ENCODE measurements at regions not wholly inside any gene's neighbourhood (a gene's known extent, or its start where the extent isn't known, plus 50 kb on each side); places are given as distances from the start of the nearest gene placed in this dataset.
"Not testable (repeated sequence)": the region's sequence is repeated elsewhere in the genome, so short reads cannot be mapped to it uniquely, and the experiment has no call there.

DNA sequence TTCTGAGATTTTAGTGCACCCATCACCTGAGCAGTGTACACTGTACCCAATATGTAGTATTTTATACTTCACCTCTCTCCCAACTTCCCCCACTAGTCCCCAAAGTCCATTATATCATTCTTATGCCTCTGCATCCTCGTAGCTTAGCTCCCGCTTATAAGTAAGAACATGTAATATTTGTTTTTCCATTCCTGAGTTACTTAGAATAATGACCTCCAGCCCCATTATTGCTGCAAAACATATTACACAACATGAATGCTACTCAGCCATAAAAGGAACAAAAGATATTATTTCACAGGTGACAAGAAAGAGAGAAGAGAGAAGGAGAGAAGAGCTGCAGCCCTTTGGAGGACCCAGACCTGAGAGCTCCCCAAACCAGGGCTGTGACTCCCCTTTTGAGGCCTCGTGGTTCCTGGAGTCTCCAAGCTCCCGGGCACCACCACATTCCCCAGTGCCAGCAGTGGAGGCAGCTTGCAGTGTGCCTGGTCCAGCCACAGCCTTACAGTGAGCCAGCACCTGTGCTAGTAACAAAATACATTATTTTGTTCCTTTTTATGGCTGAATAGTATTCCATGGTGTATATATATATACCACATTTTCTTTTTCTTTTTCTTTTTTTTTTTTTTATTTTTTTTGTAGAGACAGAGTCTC lies 194.5 kb upstream of the DAB2 start:
- TF ChIP-seq, protein P1, sequence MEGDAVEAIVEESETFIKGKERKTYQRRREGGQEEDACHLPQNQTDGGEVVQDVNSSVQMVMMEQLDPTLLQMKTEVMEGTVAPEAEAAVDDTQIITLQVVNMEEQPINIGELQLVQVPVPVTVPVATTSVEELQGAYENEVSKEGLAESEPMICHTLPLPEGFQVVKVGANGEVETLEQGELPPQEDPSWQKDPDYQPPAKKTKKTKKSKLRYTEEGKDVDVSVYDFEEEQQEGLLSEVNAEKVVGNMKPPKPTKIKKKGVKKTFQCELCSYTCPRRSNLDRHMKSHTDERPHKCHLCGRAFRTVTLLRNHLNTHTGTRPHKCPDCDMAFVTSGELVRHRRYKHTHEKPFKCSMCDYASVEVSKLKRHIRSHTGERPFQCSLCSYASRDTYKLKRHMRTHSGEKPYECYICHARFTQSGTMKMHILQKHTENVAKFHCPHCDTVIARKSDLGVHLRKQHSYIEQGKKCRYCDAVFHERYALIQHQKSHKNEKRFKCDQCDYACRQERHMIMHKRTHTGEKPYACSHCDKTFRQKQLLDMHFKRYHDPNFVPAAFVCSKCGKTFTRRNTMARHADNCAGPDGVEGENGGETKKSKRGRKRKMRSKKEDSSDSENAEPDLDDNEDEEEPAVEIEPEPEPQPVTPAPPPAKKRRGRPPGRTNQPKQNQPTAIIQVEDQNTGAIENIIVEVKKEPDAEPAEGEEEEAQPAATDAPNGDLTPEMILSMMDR (IDR thresholded peaks at IDR 0.05; ENCODE audit: control insufficient read depth, insufficient read depth, low read depth, low read length, missing control alignments): no peak
- no peak overlapping the region for H3K4me3 ChIP-seq (ENCODE audit: control insufficient read depth, low read depth, low read length)
- DNase-seq (ENCODE audit: low read depth): no peak

DNA sequence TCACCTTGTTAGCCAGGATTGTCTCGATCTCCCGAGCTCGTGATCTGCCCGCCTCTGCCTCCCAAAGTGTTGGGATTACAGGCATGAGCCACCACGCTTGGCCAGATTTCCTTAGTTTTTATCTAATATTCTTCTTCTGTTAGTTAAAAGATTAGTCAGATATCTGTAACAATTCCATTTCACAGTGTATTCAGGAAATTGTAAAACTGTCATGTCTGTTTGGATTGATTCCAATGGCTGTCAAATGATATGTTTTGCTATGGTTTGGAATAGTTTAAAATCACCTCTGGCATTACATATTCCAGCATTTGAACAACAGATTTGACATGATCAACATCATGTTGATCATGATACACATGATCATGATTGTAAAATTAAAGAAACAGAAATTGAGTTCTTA lies 193.6 kb upstream of the DAB2 start:
- DNase-seq (ENCODE audit: low read depth): no peak
- no peak overlapping the region for H3K4me3 ChIP-seq (ENCODE audit: control insufficient read depth, low read depth, low read length)
- TF ChIP-seq, protein P1 (IDR thresholded peaks at IDR 0.05; ENCODE audit: control insufficient read depth, insufficient read depth, low read depth, low read length, missing control alignments): no peak

DNA sequence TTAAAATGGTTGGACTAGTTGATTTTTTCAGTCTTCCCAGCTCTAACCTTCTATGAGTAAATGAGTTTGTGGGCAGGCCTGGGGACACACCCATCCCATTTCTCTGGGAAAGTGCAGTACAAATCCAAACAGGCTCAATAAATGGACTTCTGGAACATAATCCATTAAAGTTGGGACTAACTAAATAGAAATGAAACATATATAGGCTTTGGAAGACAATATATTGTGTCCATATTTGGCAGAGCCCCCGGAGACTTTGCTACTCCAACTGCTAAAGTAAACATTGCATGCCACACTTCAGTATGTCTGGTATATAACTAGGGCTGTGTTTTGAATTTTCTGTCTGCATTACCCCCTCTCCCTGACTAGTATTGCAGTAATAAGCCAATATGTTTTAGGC lies 191.4 kb upstream of the DAB2 start:
- H3K4me3 ChIP-seq (ENCODE audit: control insufficient read depth, low read depth, low read length): no peak overlapping the region
- DNase-seq (ENCODE audit: low read depth): no peak
- TF ChIP-seq, protein P1 (IDR thresholded peaks at IDR 0.05; ENCODE audit: control insufficient read depth, insufficient read depth, low read depth, low read length, missing control alignments): no peak

DNA sequence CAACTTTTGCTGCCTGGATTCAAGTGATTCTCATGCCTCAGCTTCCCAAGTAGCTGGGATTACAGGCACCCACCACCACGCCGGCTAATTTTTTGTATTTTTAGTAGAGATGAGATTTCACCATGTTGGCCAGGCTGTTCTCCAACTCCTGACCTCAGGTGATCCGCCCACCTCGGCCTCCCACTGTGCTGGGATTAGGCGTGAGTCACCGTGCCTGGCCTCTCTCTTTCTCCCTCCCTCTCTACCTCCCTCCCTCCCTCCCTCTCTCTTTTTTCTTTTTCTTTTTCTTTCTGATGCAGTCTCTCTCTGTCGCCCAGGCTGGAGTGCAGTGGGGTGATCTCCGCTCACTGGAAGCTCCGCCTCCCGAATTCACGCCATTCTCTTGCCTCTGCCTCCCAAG lies 186.3 kb upstream of the DAB2 start:
- not testable (repeated sequence) for DNase-seq (ENCODE audit: low read depth); H3K4me3 ChIP-seq (ENCODE audit: control insufficient read depth, low read depth, low read length)

DNA sequence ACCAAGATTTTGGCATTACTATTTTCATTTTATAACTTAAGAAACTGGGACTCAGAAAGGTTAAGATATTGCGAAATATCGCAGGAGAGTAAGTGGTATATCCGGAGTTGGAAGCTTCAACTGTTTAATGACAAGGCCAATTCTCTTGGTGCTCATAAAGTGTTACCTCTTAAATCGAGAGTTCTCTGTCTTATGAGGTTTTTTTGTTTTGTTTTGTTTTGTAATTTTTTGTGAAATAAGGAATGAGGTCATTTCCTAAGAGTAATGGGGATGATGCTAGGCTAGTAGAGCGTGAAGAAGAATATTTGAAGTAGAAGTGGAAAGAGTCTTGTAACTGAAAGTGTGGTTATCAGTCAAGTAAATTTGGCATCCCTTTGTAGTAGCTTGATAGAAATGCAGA lies 183.2 kb upstream of the DAB2 start:
- TF ChIP-seq, protein P1 (IDR thresholded peaks at IDR 0.05; ENCODE audit: control insufficient read depth, insufficient read depth, low read depth, low read length, missing control alignments): no peak
- H3K4me3 ChIP-seq (ENCODE audit: control insufficient read depth, low read depth, low read length): no peak overlapping the region
- DNase-seq (ENCODE audit: low read depth): no peak

DNA sequence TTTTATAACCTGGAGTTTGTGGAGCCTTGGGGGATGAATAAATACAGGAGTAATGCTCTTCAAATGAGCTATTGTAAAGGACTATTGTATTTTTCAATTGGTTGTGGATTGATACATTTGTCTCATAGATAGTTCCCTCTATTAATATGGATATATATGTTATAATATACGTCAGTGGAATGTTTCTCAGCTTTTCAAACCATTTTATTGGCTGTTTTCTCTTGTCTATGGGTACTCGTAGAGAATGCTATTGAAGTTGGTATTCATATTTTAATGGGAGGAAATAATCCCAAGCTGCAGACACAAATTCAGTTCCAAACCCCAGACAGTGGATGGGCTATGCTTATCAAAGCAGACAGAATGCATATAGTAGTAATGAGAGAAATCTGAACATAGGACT lies 181.8 kb upstream of the DAB2 start:
- DNase-seq (ENCODE audit: low read depth): no peak
- TF ChIP-seq, protein P1 (IDR thresholded peaks at IDR 0.05; ENCODE audit: control insufficient read depth, insufficient read depth, low read depth, low read length, missing control alignments): no peak
- no peak overlapping the region for H3K4me3 ChIP-seq (ENCODE audit: control insufficient read depth, low read depth, low read length)

DNA sequence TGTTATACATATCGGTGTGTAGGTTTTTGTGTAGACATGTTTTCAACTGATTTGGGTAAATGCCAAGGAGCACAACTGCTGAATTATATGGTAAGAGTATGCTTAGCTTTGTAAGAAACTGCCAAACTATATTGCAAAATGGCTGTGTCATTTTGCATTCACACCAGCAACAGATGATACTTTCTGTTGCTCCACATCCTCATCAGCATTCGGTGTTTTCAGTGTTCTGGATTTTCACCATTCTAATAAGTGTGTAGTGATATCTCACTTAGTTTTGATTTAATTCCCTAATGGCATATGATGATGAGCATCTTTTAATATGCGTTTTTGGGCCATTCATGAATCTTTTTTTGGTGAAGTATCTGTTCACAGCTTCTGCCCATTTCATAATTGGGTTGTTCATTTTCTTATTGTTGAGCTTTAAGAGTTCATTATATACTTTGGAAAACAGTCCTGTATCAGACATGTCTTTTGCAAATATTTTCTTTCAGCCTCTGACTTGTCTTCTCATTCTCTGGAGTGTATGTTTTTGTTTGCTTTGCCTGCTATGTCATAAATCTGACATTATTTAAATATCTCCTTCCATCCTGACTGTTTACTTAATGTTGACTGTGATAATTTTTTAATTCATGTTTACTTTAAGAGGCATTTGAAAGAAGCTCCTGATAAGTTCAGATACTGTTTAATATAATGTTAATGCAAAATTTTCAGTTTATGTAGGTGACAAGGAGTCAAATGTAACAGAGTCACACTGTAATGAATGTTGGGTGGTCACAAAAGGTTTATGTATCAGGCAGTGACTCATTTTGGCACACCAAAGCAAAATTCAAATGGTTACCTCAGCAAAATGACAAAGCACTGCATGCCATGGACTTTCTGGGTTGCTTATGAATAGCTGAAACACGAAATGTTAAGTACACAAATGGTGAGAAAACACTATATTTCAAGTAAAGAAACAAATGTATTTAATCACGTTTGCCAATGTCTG lies 181.1 kb upstream of the DAB2 start:
- no peak overlapping the region for H3K4me3 ChIP-seq (ENCODE audit: control insufficient read depth, low read depth, low read length)
- no peak for DNase-seq (ENCODE audit: low read depth)
- TF ChIP-seq, protein P1 (IDR thresholded peaks at IDR 0.05; ENCODE audit: control insufficient read depth, insufficient read depth, low read depth, low read length, missing control alignments): no peak
